ENCODE measurements at regions not wholly inside any gene's neighbourhood (a gene's known extent, or its start where the extent isn't known, plus 50 kb on each side); places are given as distances from the start of the nearest gene placed in this dataset.

- no peak overlapping the region for H3K4me3 ChIP-seq
- 77 to 85% methylated on average over 2 of the region's 2 CpGs for WGBS, 2 donors (ENCODE audit: low coverage in 1 of 2)
- intact Hi-C loops (cut with DNase I; ENCODE audit: low total_unique reads): no loop called here
- peaks cover 8 to 19% of the 10 kb centered on the region in 2 donors for H3K9me3 ChIP-seq
- no peak for DNase-seq
- no peak for TF ChIP-seq POLR2A (IDR thresholded peaks at IDR 0.05)
- no peak for TF ChIP-seq EP300 (IDR thresholded peaks at IDR 0.05; ENCODE audit: low read depth)
- TF ChIP-seq POLR2AphosphoS5 (IDR thresholded peaks at IDR 0.05): no peak
- no peak for TF ChIP-seq CTCF (IDR thresholded peaks at IDR 0.05)
- H3K27me3 ChIP-seq: no peaks in the 10 kb centered on the region
- H3K4me1 ChIP-seq: no peaks in the 10 kb centered on the region
- in situ Hi-C loops (cut with MboI; ENCODE audit: low pct_ligation_motif_present in 1 of 4, low pct_unique_long_range_greater_than_20kb in 1 of 4, low sequenced_read_pairs in 3 of 4): no loop called here
- H3K27ac ChIP-seq: no peak overlapping the region
- no peaks in the 10 kb centered on the region for H3K36me3 ChIP-seq
These were observed 110.8 kb downstream of the NR4A2 start for GRCh38 chr2:156221703-156222102.

GRCh38 chr2:156219491-156220100 is 112.9 kb downstream of the NR4A2 start:
- in situ Hi-C loops (cut with MboI; ENCODE audit: low pct_ligation_motif_present in 1 of 4, low pct_unique_long_range_greater_than_20kb in 1 of 4, low sequenced_read_pairs in 3 of 4) (no loop called here), intact Hi-C loops (cut with DNase I; ENCODE audit: low total_unique reads) (no loop called here)
- TF ChIP-seq EP300 (IDR thresholded peaks at IDR 0.05; ENCODE audit: low read depth) (no peak), POLR2A (IDR thresholded peaks at IDR 0.05) (no peak)
- no peak overlapping the region for H3K27ac ChIP-seq
- no peaks in the 10 kb centered on the region for H3K36me3 ChIP-seq
- H3K4me3 ChIP-seq: no peak overlapping the region
- peaks cover 8 to 19% of the 10 kb centered on the region in 2 donors for H3K9me3 ChIP-seq
- no peaks in the 10 kb centered on the region for H3K4me1 ChIP-seq
- H3K27me3 ChIP-seq: no peaks in the 10 kb centered on the region
- DNase-seq: no peak
- 79 to 100% methylated on average over 1 to 4 of the region's 4 CpGs for WGBS, 2 donors (ENCODE audit: low coverage in 1 of 2)

GRCh38 chr2:156215656-156216055 is 116.9 kb downstream of the NR4A2 start:
- H3K27ac ChIP-seq: no peak overlapping the region
- H3K9me3 ChIP-seq: no peaks in the 10 kb centered on the region
- no peaks in the 10 kb centered on the region for H3K27me3 ChIP-seq
- no peaks in the 10 kb centered on the region for H3K36me3 ChIP-seq
- DNase-seq: no peak
- TF ChIP-seq POLR2A (IDR thresholded peaks at IDR 0.05) (no peak), POLR2AphosphoS5 (IDR thresholded peaks at IDR 0.05) (no peak), EP300 (IDR thresholded peaks at IDR 0.05; ENCODE audit: low read depth) (no peak), CTCF (IDR thresholded peaks at IDR 0.05) (no peak)
- intact Hi-C loops (cut with DNase I; ENCODE audit: low total_unique reads) (no loop called here), in situ Hi-C loops (cut with MboI; ENCODE audit: low pct_ligation_motif_present in 1 of 4, low pct_unique_long_range_greater_than_20kb in 1 of 4, low sequenced_read_pairs in 3 of 4) (no loop called here)
- no peak overlapping the region for H3K4me3 ChIP-seq
- WGBS, 2 donors (ENCODE audit: low coverage in 1 of 2): 72 to 91% methylated on average over 2 of the region's 2 CpGs
- no peaks in the 10 kb centered on the region for H3K4me1 ChIP-seq

GRCh38 chr2:156211318-156211717 is 121.2 kb downstream of the NR4A2 start:
- H3K4me3 ChIP-seq: no peak overlapping the region
- H3K27me3 ChIP-seq: no peaks in the 10 kb centered on the region
- no peak for DNase-seq
- no peaks in the 10 kb centered on the region for H3K36me3 ChIP-seq
- H3K9me3 ChIP-seq: no peaks in the 10 kb centered on the region
- H3K4me1 ChIP-seq: no peaks in the 10 kb centered on the region
- intact Hi-C loops (cut with DNase I; ENCODE audit: low total_unique reads) (no loop called here), in situ Hi-C loops (cut with MboI; ENCODE audit: low pct_ligation_motif_present in 1 of 4, low pct_unique_long_range_greater_than_20kb in 1 of 4, low sequenced_read_pairs in 3 of 4) (no loop called here)
- no peak overlapping the region for H3K27ac ChIP-seq
- TF ChIP-seq EP300 (IDR thresholded peaks at IDR 0.05; ENCODE audit: low read depth): no peak
- TF ChIP-seq POLR2AphosphoS5 (IDR thresholded peaks at IDR 0.05): no peak
- TF ChIP-seq CTCF (IDR thresholded peaks at IDR 0.05): no peak
- no peak for TF ChIP-seq POLR2A (IDR thresholded peaks at IDR 0.05)

GRCh38 chr2:156206355-156206754 is 126.2 kb downstream of the NR4A2 start:
- DNase-seq: no peak
- in situ Hi-C loops (cut with MboI; ENCODE audit: low pct_ligation_motif_present in 1 of 4, low pct_unique_long_range_greater_than_20kb in 1 of 4, low sequenced_read_pairs in 3 of 4) (no loop called here), intact Hi-C loops (cut with DNase I; ENCODE audit: low total_unique reads) (no loop called here)
- H3K9me3 ChIP-seq: no peaks in the 10 kb centered on the region
- H3K27ac ChIP-seq: no peak overlapping the region
- no peaks in the 10 kb centered on the region for H3K4me1 ChIP-seq
- WGBS, 2 donors (ENCODE audit: low coverage in 1 of 2): 65 to 80% methylated on average over 1 to 2 of the region's 2 CpGs
- TF ChIP-seq EP300 (IDR thresholded peaks at IDR 0.05; ENCODE audit: low read depth) (no peak), POLR2A (IDR thresholded peaks at IDR 0.05) (no peak), POLR2AphosphoS5 (IDR thresholded peaks at IDR 0.05) (no peak), CTCF (IDR thresholded peaks at IDR 0.05) (no peak)
- no peaks in the 10 kb centered on the region for H3K27me3 ChIP-seq
- no peak overlapping the region for H3K4me3 ChIP-seq
- no peaks in the 10 kb centered on the region for H3K36me3 ChIP-seq
